NCI-H526 treated with DMSO at 0.1 percent for 48 hours (cell line): ENCODE measurements at regions not wholly inside any gene's neighbourhood (a gene's known extent, or its start where the extent isn't known, plus 50 kb on each side); places are given as distances from the start of the nearest gene placed in this dataset.
"Not testable (repeated sequence)": the region's sequence is repeated elsewhere in the genome, so short reads cannot be mapped to it uniquely, and the experiment has no call there.

Experiments used
- DNase-seq: peaks from one replicate; lab custom pipeline; 2025; lab: John Stamatoyannopoulos, UW

GRCh38 chr12:13924286-13924685, 57.1 kb downstream of the GRIN2B start:
- DNase-seq, result no peak

GRCh38 chr12:13918897-13919296, 62.5 kb downstream of the GRIN2B start:
- DNase-seq, result no peak

GRCh38 chr12:13915096-13915495, 66.3 kb downstream of the GRIN2B start:
- no peak for DNase-seq

GRCh38 chr12:13913371-13913770, 68.0 kb downstream of the GRIN2B start:
- DNase-seq, result no peak

- DNase-seq, result no peak
Observed at GRCh38 chr12:13911756-13912554, 69.4 kb downstream of the GRIN2B start.

GRCh38 chr12:13905794-13906193, 75.6 kb downstream of the GRIN2B start:
- DNase-seq, result no peak

- no peak for DNase-seq
Observed at GRCh38 chr12:13900718-13901117, 80.7 kb downstream of the GRIN2B start.

GRCh38 chr12:13898387-13898786, 83.0 kb downstream of the GRIN2B start:
- DNase-seq, result not testable (repeated sequence)

GRCh38 chr12:13897811-13898210, 83.6 kb downstream of the GRIN2B start:
- no peak for DNase-seq

- no peak for DNase-seq
Observed at GRCh38 chr12:13896063-13896626, 85.3 kb downstream of the GRIN2B start.

- DNase-seq, result no peak
Observed at GRCh38 chr12:13891902-13892301, 89.5 kb downstream of the GRIN2B start.

GRCh38 chr12:13890943-13891342, 90.5 kb downstream of the GRIN2B start:
- DNase-seq, result no peak

- no peak for DNase-seq
Observed at GRCh38 chr12:13887779-13888388, 93.5 kb downstream of the GRIN2B start.

- no peak for DNase-seq
Observed at GRCh38 chr12:13882176-13882575, 99.2 kb downstream of the GRIN2B start.

GRCh38 chr12:13880613-13881012, 100.8 kb downstream of the GRIN2B start:
- no peak for DNase-seq

- DNase-seq, result no peak
Observed at GRCh38 chr12:13875744-13876143, 105.7 kb downstream of the GRIN2B start.

GRCh38 chr12:13870255-13870654, 111.1 kb downstream of the GRIN2B start:
- DNase-seq, result no peak

- DNase-seq, result peak; percentile 59
Observed at GRCh38 chr12:13864081-13864673, 117.2 kb downstream of the GRIN2B start.

- DNase-seq, result no peak
Observed at GRCh38 chr12:13857750-13858149, 123.7 kb downstream of the GRIN2B start.

GRCh38 chr12:13853471-13853870, 127.9 kb downstream of the GRIN2B start:
- no peak for DNase-seq

- no peak for DNase-seq
Observed at GRCh38 chr12:13851828-13852227, 129.6 kb downstream of the GRIN2B start.

GRCh38 chr12:13849456-13849855, 131.9 kb downstream of the GRIN2B start:
- DNase-seq, result no peak

- DNase-seq, result no peak
Observed at GRCh38 chr12:13843841-13844240, 137.6 kb downstream of the GRIN2B start.
